ENCODE measurements at regions not wholly inside any gene's neighbourhood (a gene's known extent, or its start where the extent isn't known, plus 50 kb on each side); places are given as distances from the start of the nearest gene placed in this dataset.
"Not testable (repeated sequence)": the region's sequence is repeated elsewhere in the genome, so short reads cannot be mapped to it uniquely, and the experiment has no call there.

- Histone ChIP-seq H2AFZ (ENCODE audit: low read length, unreplicated experiment) (no peak overlapping the region), H3K27ac (ENCODE audit: low read depth, low read length) (no peak overlapping the region), H3K4me1 (ENCODE audit: control insufficient read depth, insufficient read depth, low read length, unreplicated experiment) (no peaks in the 10 kb centered on the region), H3K79me2 (ENCODE audit: control insufficient read depth, insufficient read depth, low read length, unreplicated experiment) (no peaks in the 10 kb centered on the region), H3K27me3 (ENCODE audit: insufficient read depth, low read length) (no peaks in the 10 kb centered on the region), H3K4me3 (ENCODE audit: low read depth, low read length) (no peak overlapping the region), H3K36me3 (ENCODE audit: insufficient read depth, low read length) (no peaks in the 10 kb centered on the region)
These were observed 1254.4 kb downstream of the ADGRL3 start for GRCh38 chr4:62454535-62454934.

GRCh38 chr4:62450740-62451139, 1250.6 kb downstream of the ADGRL3 start:
- no peaks in the 10 kb centered on the region for H3K4me1 ChIP-seq (ENCODE audit: control insufficient read depth, insufficient read depth, low read length, unreplicated experiment)
- H3K27me3 ChIP-seq (ENCODE audit: insufficient read depth, low read length), result no peaks in the 10 kb centered on the region
- no peaks in the 10 kb centered on the region for H3K36me3 ChIP-seq (ENCODE audit: insufficient read depth, low read length)
- H2AFZ ChIP-seq (ENCODE audit: low read length, unreplicated experiment), result no peak overlapping the region
- H3K27ac ChIP-seq (ENCODE audit: low read depth, low read length), result no peak overlapping the region
- H3K4me3 ChIP-seq (ENCODE audit: low read depth, low read length), result no peak overlapping the region
- no peaks in the 10 kb centered on the region for H3K79me2 ChIP-seq (ENCODE audit: control insufficient read depth, insufficient read depth, low read length, unreplicated experiment)

- Histone ChIP-seq H2AFZ (ENCODE audit: low read length, unreplicated experiment) (no peak overlapping the region), H3K36me3 (ENCODE audit: insufficient read depth, low read length) (no peaks in the 10 kb centered on the region), H3K4me3 (ENCODE audit: low read depth, low read length) (no peak overlapping the region)
These were observed 1249.4 kb downstream of the ADGRL3 start for GRCh38 chr4:62449538-62449937.

GRCh38 chr4:62448911-62449310, 1248.8 kb downstream of the ADGRL3 start:
- no peak overlapping the region for H3K27ac ChIP-seq (ENCODE audit: low read depth, low read length)
- H3K4me3 ChIP-seq (ENCODE audit: low read depth, low read length), result no peak overlapping the region
- H3K36me3 ChIP-seq (ENCODE audit: insufficient read depth, low read length), result no peaks in the 10 kb centered on the region
- no peak overlapping the region for H2AFZ ChIP-seq (ENCODE audit: low read length, unreplicated experiment)
- no peaks in the 10 kb centered on the region for H3K79me2 ChIP-seq (ENCODE audit: control insufficient read depth, insufficient read depth, low read length, unreplicated experiment)
- no peaks in the 10 kb centered on the region for H3K4me1 ChIP-seq (ENCODE audit: control insufficient read depth, insufficient read depth, low read length, unreplicated experiment)
- no peaks in the 10 kb centered on the region for H3K27me3 ChIP-seq (ENCODE audit: insufficient read depth, low read length)

More at GRCh38 chr4:62449538-62449937, 1249.4 kb downstream of the ADGRL3 start:
- Histone ChIP-seq H3K79me2 (ENCODE audit: control insufficient read depth, insufficient read depth, low read length, unreplicated experiment) (no peaks in the 10 kb centered on the region), H3K4me1 (ENCODE audit: control insufficient read depth, insufficient read depth, low read length, unreplicated experiment) (no peaks in the 10 kb centered on the region), H3K27ac (ENCODE audit: low read depth, low read length) (no peak overlapping the region), H3K27me3 (ENCODE audit: insufficient read depth, low read length) (no peaks in the 10 kb centered on the region)

GRCh38 chr4:62439051-62439450, 1238.9 kb downstream of the ADGRL3 start:
- Histone ChIP-seq H3K27ac (ENCODE audit: low read depth, low read length) (no peak overlapping the region), H3K36me3 (ENCODE audit: insufficient read depth, low read length) (no peaks in the 10 kb centered on the region), H3K4me1 (ENCODE audit: control insufficient read depth, insufficient read depth, low read length, unreplicated experiment) (no peaks in the 10 kb centered on the region), H3K27me3 (ENCODE audit: insufficient read depth, low read length) (no peaks in the 10 kb centered on the region), H3K79me2 (ENCODE audit: control insufficient read depth, insufficient read depth, low read length, unreplicated experiment) (no peaks in the 10 kb centered on the region), H3K4me3 (ENCODE audit: low read depth, low read length) (no peak overlapping the region), H2AFZ (ENCODE audit: low read length, unreplicated experiment) (no peak overlapping the region)

GRCh38 chr4:62434921-62435320, 1234.8 kb downstream of the ADGRL3 start:
- no peaks in the 10 kb centered on the region for H3K36me3 ChIP-seq (ENCODE audit: insufficient read depth, low read length)
- no peak overlapping the region for H3K27ac ChIP-seq (ENCODE audit: low read depth, low read length)
- no peak overlapping the region for H2AFZ ChIP-seq (ENCODE audit: low read length, unreplicated experiment)
- H3K4me3 ChIP-seq (ENCODE audit: low read depth, low read length), result no peak overlapping the region
- H3K4me1 ChIP-seq (ENCODE audit: control insufficient read depth, insufficient read depth, low read length, unreplicated experiment), result no peaks in the 10 kb centered on the region
- no peaks in the 10 kb centered on the region for H3K27me3 ChIP-seq (ENCODE audit: insufficient read depth, low read length)
- H3K79me2 ChIP-seq (ENCODE audit: control insufficient read depth, insufficient read depth, low read length, unreplicated experiment), result no peaks in the 10 kb centered on the region

GRCh38 chr4:62431513-62432231, 1231.5 kb downstream of the ADGRL3 start:
- H3K79me2 ChIP-seq (ENCODE audit: control insufficient read depth, insufficient read depth, low read length, unreplicated experiment); H3K4me1 ChIP-seq (ENCODE audit: control insufficient read depth, insufficient read depth, low read length, unreplicated experiment); H3K36me3 ChIP-seq (ENCODE audit: insufficient read depth, low read length); H3K27me3 ChIP-seq (ENCODE audit: insufficient read depth, low read length); H2AFZ ChIP-seq (ENCODE audit: low read length, unreplicated experiment); H3K27ac ChIP-seq (ENCODE audit: low read depth, low read length); H3K4me3 ChIP-seq (ENCODE audit: low read depth, low read length): not testable (repeated sequence)

- Histone ChIP-seq H3K4me3 (ENCODE audit: low read depth, low read length) (no peak overlapping the region), H3K4me1 (ENCODE audit: control insufficient read depth, insufficient read depth, low read length, unreplicated experiment) (no peaks in the 10 kb centered on the region), H3K36me3 (ENCODE audit: insufficient read depth, low read length) (no peaks in the 10 kb centered on the region), H2AFZ (ENCODE audit: low read length, unreplicated experiment) (no peak overlapping the region), H3K27ac (ENCODE audit: low read depth, low read length) (no peak overlapping the region), H3K79me2 (ENCODE audit: control insufficient read depth, insufficient read depth, low read length, unreplicated experiment) (no peaks in the 10 kb centered on the region), H3K27me3 (ENCODE audit: insufficient read depth, low read length) (no peaks in the 10 kb centered on the region)
These were observed 1229.2 kb downstream of the ADGRL3 start for GRCh38 chr4:62429297-62429696.

GRCh38 chr4:62415256-62415655, 1215.1 kb downstream of the ADGRL3 start:
- H3K4me1 ChIP-seq (ENCODE audit: control insufficient read depth, insufficient read depth, low read length, unreplicated experiment), result no peaks in the 10 kb centered on the region
- no peak overlapping the region for H3K4me3 ChIP-seq (ENCODE audit: low read depth, low read length)
- H3K36me3 ChIP-seq (ENCODE audit: insufficient read depth, low read length), result no peaks in the 10 kb centered on the region
- H2AFZ ChIP-seq (ENCODE audit: low read length, unreplicated experiment), result no peak overlapping the region
- no peaks in the 10 kb centered on the region for H3K27me3 ChIP-seq (ENCODE audit: insufficient read depth, low read length)
- no peak overlapping the region for H3K27ac ChIP-seq (ENCODE audit: low read depth, low read length)
- H3K79me2 ChIP-seq (ENCODE audit: control insufficient read depth, insufficient read depth, low read length, unreplicated experiment), result no peaks in the 10 kb centered on the region

- no peaks in the 10 kb centered on the region for H3K27me3 ChIP-seq (ENCODE audit: insufficient read depth, low read length)
- no peaks in the 10 kb centered on the region for H3K79me2 ChIP-seq (ENCODE audit: control insufficient read depth, insufficient read depth, low read length, unreplicated experiment)
- H3K36me3 ChIP-seq (ENCODE audit: insufficient read depth, low read length), result no peaks in the 10 kb centered on the region
- no peaks in the 10 kb centered on the region for H3K4me1 ChIP-seq (ENCODE audit: control insufficient read depth, insufficient read depth, low read length, unreplicated experiment)
- H3K4me3 ChIP-seq (ENCODE audit: low read depth, low read length), result no peak overlapping the region
- no peak overlapping the region for H3K27ac ChIP-seq (ENCODE audit: low read depth, low read length)
- no peak overlapping the region for H2AFZ ChIP-seq (ENCODE audit: low read length, unreplicated experiment)
These were observed 1214.4 kb downstream of the ADGRL3 start for GRCh38 chr4:62414563-62414962.

GRCh38 chr4:62410371-62411003, 1210.4 kb downstream of the ADGRL3 start:
- no peak overlapping the region for H2AFZ ChIP-seq (ENCODE audit: low read length, unreplicated experiment)
- H3K79me2 ChIP-seq (ENCODE audit: control insufficient read depth, insufficient read depth, low read length, unreplicated experiment), result no peaks in the 10 kb centered on the region
- no peaks in the 10 kb centered on the region for H3K4me1 ChIP-seq (ENCODE audit: control insufficient read depth, insufficient read depth, low read length, unreplicated experiment)
- no peaks in the 10 kb centered on the region for H3K36me3 ChIP-seq (ENCODE audit: insufficient read depth, low read length)
- no peaks in the 10 kb centered on the region for H3K27me3 ChIP-seq (ENCODE audit: insufficient read depth, low read length)
- no peak overlapping the region for H3K4me3 ChIP-seq (ENCODE audit: low read depth, low read length)
- no peak overlapping the region for H3K27ac ChIP-seq (ENCODE audit: low read depth, low read length)

All from ACC112 (cell line).